Immature natural killer cell (primary cell): ENCODE measurements at regions not wholly inside any gene's neighbourhood (a gene's known extent, or its start where the extent isn't known, plus 50 kb on each side); places are given as distances from the start of the nearest gene placed in this dataset.

Experiments
- DNase-seq, 3 donors: peaks; one replicate each; pipeline ENCODE4 v3.0.0; 2022; ENCODE audit warnings: mixed read lengths in 1 of 3
- H3K27ac Mint-ChIP-seq, 6 donors: one replicate each; pipeline ENCODE4 v1.8.0; 2020; ENCODE audit warnings: mixed read lengths in 6 of 6, mild to moderate bottlenecking in 5 of 6, inconsistent platforms in 4 of 6, moderate library complexity in 3 of 6
- H3K27me3 Mint-ChIP-seq, 3 donors: one replicate each; pipeline ENCODE4 v1.8.0; 2020 to 2021; ENCODE audit warnings: low read depth in 3 of 3, mild to moderate bottlenecking in 3 of 3, mixed read lengths in 3 of 3, moderate library complexity in 3 of 3, inconsistent platforms in 1 of 3
- H3K36me3 Mint-ChIP-seq, 3 donors: one replicate each; pipeline ENCODE4 v1.8.0; 2020; ENCODE audit warnings: mixed read lengths in 3 of 3, inconsistent platforms in 2 of 3, mild to moderate bottlenecking in 2 of 3
- H3K4me1 Mint-ChIP-seq, 2 donors: one replicate each; pipeline ENCODE4 v1.8.0; 2020; ENCODE audit warnings: inconsistent platforms in 2 of 2, mild to moderate bottlenecking in 2 of 2, mixed read lengths in 2 of 2, moderate library complexity in 1 of 2
- H3K4me3 Mint-ChIP-seq, 5 donors: one replicate each; pipeline ENCODE4 v1.8.0; 2020; ENCODE audit warnings: mild to moderate bottlenecking in 5 of 5, mixed read lengths in 5 of 5, inconsistent platforms in 3 of 5, moderate library complexity in 3 of 5
- H3K9me3 Mint-ChIP-seq, 6 donors: one replicate each; pipeline ENCODE4 v1.8.0; 2020; ENCODE audit warnings: mild to moderate bottlenecking in 6 of 6, mixed read lengths in 6 of 6, inconsistent platforms in 4 of 6, moderate library complexity in 3 of 6

- Mint-ChIP-seq H3K27ac (no peak overlapping the region), H3K4me1 (no peaks in the 10 kb centered on the region), H3K36me3 (no peaks in the 10 kb centered on the region), H3K4me3 (no peak overlapping the region), H3K9me3 (peaks cover 0 to 2% (median 0%) of the 10 kb centered on the region in 6 donors), H3K27me3 (peaks cover 0 to 5% (median 0%) of the 10 kb centered on the region in 3 donors)
- no peak for DNase-seq
Measured at GRCh38 chr12:92021666-92022035, 124.0 kb downstream of the BTG1 start.

- Mint-ChIP-seq H3K27me3 (peaks cover 0 to 5% (median 0%) of the 10 kb centered on the region in 3 donors), H3K4me1 (no peaks in the 10 kb centered on the region), H3K9me3 (peaks cover 0 to 2% (median 0%) of the 10 kb centered on the region in 6 donors), H3K27ac (peak overlapping the region in 1 of 6 donors; percentile 17), H3K36me3 (no peaks in the 10 kb centered on the region), H3K4me3 (no peak overlapping the region)
- DNase-seq = no peak
Measured at GRCh38 chr12:92020983-92021665, 124.5 kb downstream of the BTG1 start.

- DNase-seq = no peak
- Mint-ChIP-seq H3K36me3 (no peaks in the 10 kb centered on the region), H3K4me1 (no peaks in the 10 kb centered on the region), H3K27me3 (peaks cover 0 to 5% (median 0%) of the 10 kb centered on the region in 3 donors), H3K4me3 (no peak overlapping the region), H3K9me3 (peaks cover 0 to 2% (median 0%) of the 10 kb centered on the region in 6 donors), H3K27ac (no peak overlapping the region)
Measured at GRCh38 chr12:92019491-92020277, 126.0 kb downstream of the BTG1 start.

GRCh38 chr12:92012691-92013090 lies 133.0 kb downstream of the BTG1 start:
- peak overlapping the region in 1 of 6 donors; percentile 5 for H3K27ac Mint-ChIP-seq
- DNase-seq = no peak
- peaks cover 0 to 3% (median 0%) of the 10 kb centered on the region in 3 donors for H3K36me3 Mint-ChIP-seq
- H3K9me3 Mint-ChIP-seq = peaks cover 0 to 3% (median 0%) of the 10 kb centered on the region in 6 donors
- H3K4me1 Mint-ChIP-seq = no peaks in the 10 kb centered on the region
- H3K4me3 Mint-ChIP-seq = no peak overlapping the region
- peaks cover 2 to 5% (median 4%) of the 10 kb centered on the region in 3 donors for H3K27me3 Mint-ChIP-seq

GRCh38 chr12:92010853-92011701 lies 134.6 kb downstream of the BTG1 start:
- DNase-seq = no peak
- H3K9me3 Mint-ChIP-seq = peaks cover 0 to 2% (median 0%) of the 10 kb centered on the region in 6 donors
- H3K27me3 Mint-ChIP-seq = peaks cover 3 to 7% (median 3%) of the 10 kb centered on the region in 3 donors
- no peak overlapping the region for H3K4me3 Mint-ChIP-seq
- H3K4me1 Mint-ChIP-seq = no peaks in the 10 kb centered on the region
- peak overlapping the region in 1 of 6 donors; percentile 4 for H3K27ac Mint-ChIP-seq
- peaks cover 0 to 6% (median 0%) of the 10 kb centered on the region in 3 donors for H3K36me3 Mint-ChIP-seq

GRCh38 chr12:92010368-92010767 lies 135.3 kb downstream of the BTG1 start:
- Mint-ChIP-seq H3K36me3 (peaks cover 0 to 6% (median 0%) of the 10 kb centered on the region in 3 donors), H3K9me3 (peaks cover 0 to 2% (median 0%) of the 10 kb centered on the region in 6 donors), H3K27me3 (peaks cover 0 to 7% (median 3%) of the 10 kb centered on the region in 3 donors), H3K4me3 (no peak overlapping the region), H3K27ac (peak overlapping the region in 2 of 6 donors; percentile 11 to 31), H3K4me1 (no peaks in the 10 kb centered on the region)
- DNase-seq = no peak

GRCh38 chr12:92008345-92008744 lies 137.3 kb downstream of the BTG1 start:
- no peak overlapping the region for H3K4me3 Mint-ChIP-seq
- H3K36me3 Mint-ChIP-seq = peaks cover 0 to 3% (median 0%) of the 10 kb centered on the region in 3 donors
- peak overlapping the region in 2 of 6 donors; percentile 13 to 50 for H3K27ac Mint-ChIP-seq
- no peaks in the 10 kb centered on the region for H3K4me1 Mint-ChIP-seq
- no peak for DNase-seq
- peaks cover 0 to 2% (median 0%) of the 10 kb centered on the region in 6 donors for H3K9me3 Mint-ChIP-seq
- H3K27me3 Mint-ChIP-seq = peaks cover 0 to 7% (median 3%) of the 10 kb centered on the region in 3 donors

GRCh38 chr12:92007787-92008186 lies 137.9 kb downstream of the BTG1 start:
- H3K4me1 Mint-ChIP-seq = peaks cover under 1 to 3% of the 10 kb centered on the region in 2 donors
- H3K4me3 Mint-ChIP-seq = no peak overlapping the region
- no peak for DNase-seq
- peaks cover 0 to 7% (median 0%) of the 10 kb centered on the region in 3 donors for H3K36me3 Mint-ChIP-seq
- H3K9me3 Mint-ChIP-seq = peaks cover 0 to 2% (median 0%) of the 10 kb centered on the region in 6 donors
- H3K27ac Mint-ChIP-seq = no peak overlapping the region
- peaks cover 0 to 5% (median 3%) of the 10 kb centered on the region in 3 donors for H3K27me3 Mint-ChIP-seq

- Mint-ChIP-seq H3K27ac (peak overlapping the region in 5 of 6 donors; percentile 7 to 67 (median 13)), H3K4me3 (no peak overlapping the region), H3K27me3 (peaks cover 0 to 8% (median 5%) of the 10 kb centered on the region in 3 donors), H3K4me1 (peaks cover 17 to 30% of the 10 kb centered on the region in 2 donors), H3K36me3 (peaks cover 0 to 13% (median 0%) of the 10 kb centered on the region in 3 donors), H3K9me3 (peaks cover 0 to 1% (median 0%) of the 10 kb centered on the region in 6 donors)
- DNase-seq = no peak
Measured at GRCh38 chr12:92003701-92004100, 141.9 kb downstream of the BTG1 start.

- DNase-seq = no peak
- Mint-ChIP-seq H3K4me1 (peaks cover 17 to 30% of the 10 kb centered on the region in 2 donors), H3K27me3 (peaks cover 0 to 11% (median 5%) of the 10 kb centered on the region in 3 donors), H3K27ac (peak overlapping the region in 4 of 6 donors; percentile 11 to 80 (median 58)), H3K9me3 (peaks cover 0 to 8% (median 0%) of the 10 kb centered on the region in 6 donors), H3K4me3 (no peak overlapping the region), H3K36me3 (peaks cover 0 to 22% (median 5%) of the 10 kb centered on the region in 3 donors)
Measured at GRCh38 chr12:92002673-92003382, 142.8 kb downstream of the BTG1 start.

- Mint-ChIP-seq H3K9me3 (peaks cover 0 to 8% (median 0%) of the 10 kb centered on the region in 6 donors), H3K4me1 (peaks cover 17 to 30% of the 10 kb centered on the region in 2 donors), H3K27ac (peak overlapping the region in 3 of 6 donors; percentile 11 to 80 (median 47)), H3K4me3 (no peak overlapping the region), H3K27me3 (peaks cover 0 to 11% (median 4%) of the 10 kb centered on the region in 3 donors), H3K36me3 (peaks cover 0 to 22% (median 5%) of the 10 kb centered on the region in 3 donors)
- no peak for DNase-seq
Measured at GRCh38 chr12:92002195-92002649, 143.4 kb downstream of the BTG1 start.

GRCh38 chr12:92000597-92000996 lies 145.0 kb downstream of the BTG1 start:
- peak; percentile 67 to 74 (median 72) for DNase-seq
- peaks cover 0 to 8% (median 0%) of the 10 kb centered on the region in 6 donors for H3K9me3 Mint-ChIP-seq
- H3K27me3 Mint-ChIP-seq = peaks cover 0 to 7% (median 4%) of the 10 kb centered on the region in 3 donors
- peaks cover 17 to 30% of the 10 kb centered on the region in 2 donors for H3K4me1 Mint-ChIP-seq
- peak overlapping the region; percentile 48 to 92 (median 74) for H3K27ac Mint-ChIP-seq
- H3K36me3 Mint-ChIP-seq = peaks cover 0 to 18% (median 5%) of the 10 kb centered on the region in 3 donors
- H3K4me3 Mint-ChIP-seq = peak overlapping the region in 4 of 5 donors; percentile 14 to 47 (median 38)
